Hematopoietic multipotent progenitor cell treated with erythropoietin and hydrocortisone succinate and interleukin-3 and kit ligand, for 15 days (in vitro differentiated cells): ENCODE measurements at regions not wholly inside any gene's neighbourhood (a gene's known extent, or its start where the extent isn't known, plus 50 kb on each side); places are given as distances from the start of the nearest gene placed in this dataset.
"Not testable (repeated sequence)": the region's sequence is repeated elsewhere in the genome, so short reads cannot be mapped to it uniquely, and the experiment has no call there.

Source experiments
- DNase-seq: peaks from one replicate; pipeline ENCODE4 v3.0.0-alpha.2; 2015; ENCODE audit warnings: low spot score

- DNase-seq: no peak
Measured at GRCh38 chr2:16368951-16369350, 296.7 kb downstream of the CYRIA start.

GRCh38 chr2:16368328-16368727 is 297.3 kb downstream of the CYRIA start:
- DNase-seq: no peak

- DNase-seq: no peak
Measured at GRCh38 chr2:16365366-16365765, 300.3 kb downstream of the CYRIA start.

GRCh38 chr2:16363581-16363980 is 302.1 kb downstream of the CYRIA start:
- DNase-seq: no peak

- DNase-seq: no peak
Measured at GRCh38 chr2:16362611-16363010, 303.0 kb downstream of the CYRIA start.

- no peak for DNase-seq
Measured at GRCh38 chr2:16361261-16361995, 304.2 kb downstream of the CYRIA start.

GRCh38 chr2:16359961-16360360 is 305.7 kb downstream of the CYRIA start:
- no peak for DNase-seq

GRCh38 chr2:16357188-16357587 is 308.4 kb downstream of the CYRIA start:
- DNase-seq: no peak

- DNase-seq: no peak
Measured at GRCh38 chr2:16351541-16351940, 314.1 kb downstream of the CYRIA start.

- DNase-seq: no peak
Measured at GRCh38 chr2:16351137-16351536, 314.5 kb downstream of the CYRIA start.

- DNase-seq: no peak
Measured at GRCh38 chr2:16350211-16350610, 315.4 kb downstream of the CYRIA start.

- DNase-seq: no peak
Measured at GRCh38 chr2:16349811-16350210, 315.8 kb downstream of the CYRIA start.

GRCh38 chr2:16348821-16349515 is 316.7 kb downstream of the CYRIA start:
- no peak for DNase-seq

- DNase-seq: no peak
Measured at GRCh38 chr2:16346671-16347070, 319.0 kb downstream of the CYRIA start.

GRCh38 chr2:16345231-16345630 is 320.4 kb downstream of the CYRIA start:
- DNase-seq: not testable (repeated sequence)

- no peak for DNase-seq
Measured at GRCh38 chr2:16339206-16339605, 326.4 kb downstream of the CYRIA start.

- no peak for DNase-seq
Measured at GRCh38 chr2:16338026-16338425, 327.6 kb downstream of the CYRIA start.

GRCh38 chr2:16336916-16337315 is 328.7 kb downstream of the CYRIA start:
- DNase-seq: no peak

- no peak for DNase-seq
Measured at GRCh38 chr2:16336491-16336890, 329.1 kb downstream of the CYRIA start.

- DNase-seq: no peak
Measured at GRCh38 chr2:16335947-16336346, 329.7 kb downstream of the CYRIA start.

- no peak for DNase-seq
Measured at GRCh38 chr2:16335604-16335930, 330.1 kb downstream of the CYRIA start.

- DNase-seq: no peak
Measured at GRCh38 chr2:16334886-16335603, 330.6 kb downstream of the CYRIA start.

- no peak for DNase-seq
Measured at GRCh38 chr2:16334366-16334765, 331.3 kb downstream of the CYRIA start.
